H1 (cell line): ENCODE measurements at regions not wholly inside any gene's neighbourhood (a gene's known extent, or its start where the extent isn't known, plus 50 kb on each side); places are given as distances from the start of the nearest gene placed in this dataset.

Experiments used
- ATF3 ChIP-seq: IDR thresholded peaks from 2 replicates; pipeline ENCODE4 v1.6.1; 2011; ENCODE audit warnings: low read depth, mild to moderate bottlenecking, low read length; ENCODE audit not compliant: insufficient read depth
- EGR1 ChIP-seq: IDR thresholded peaks from 2 replicates; pipeline ENCODE4 v1.6.1; 2011; ENCODE audit warnings: low read depth, low read length, borderline replicate concordance
- FOSL1 ChIP-seq: IDR thresholded peaks from 2 replicates; pipeline ENCODE4 v1.6.1; 2011; ENCODE audit warnings: mild to moderate bottlenecking, low read depth, low read length, moderate library complexity; ENCODE audit not compliant: insufficient read depth
- MAFK ChIP-seq: IDR thresholded peaks from 2 replicates; pipeline ENCODE4 v1.6.1; 2012; ENCODE audit warnings: low read depth, mild to moderate bottlenecking, improper control_type of control experiment, low read length
- POLR2AphosphoS5 ChIP-seq: IDR thresholded peaks from 2 replicates; pipeline ENCODE4 v1.6.1; 2011; ENCODE audit warnings: low read depth, low read length

GRCh38 chr3:106428565-106428994 lies 559.8 kb upstream of the CBLB start (continued):
- TF ChIP-seq MAFK: no peak
- no peak for TF ChIP-seq FOSL1
- no peak for TF ChIP-seq POLR2AphosphoS5
- TF ChIP-seq EGR1: no peak
- TF ChIP-seq ATF3: no peak
